Stomach smooth muscle (tissue), 2 donors: ENCODE measurements at regions not wholly inside any gene's neighbourhood (a gene's known extent, or its start where the extent isn't known, plus 50 kb on each side); places are given as distances from the start of the nearest gene placed in this dataset.

ENCODE experiments used
- H3K27ac ChIP-seq: one replicate; pipeline ENCODE4 v1.7.0; 2013; ENCODE audit warnings: mild to moderate bottlenecking, low read length, inconsistent platforms
- H3K27me3 ChIP-seq, 2 donors: one replicate each; pipeline ENCODE4 v1.7.0; 2013; ENCODE audit warnings: low read length in 2 of 2; ENCODE audit not compliant: insufficient read depth in 2 of 2, control insufficient read depth in 1 of 2
- H3K36me3 ChIP-seq, 2 donors: one replicate each; pipeline ENCODE4 v1.7.0; 2013; ENCODE audit warnings: low read length in 2 of 2; ENCODE audit not compliant: control insufficient read depth in 2 of 2, insufficient read depth in 2 of 2
- H3K4me1 ChIP-seq: one replicate; pipeline ENCODE4 v1.7.0; 2013; ENCODE audit warnings: low read length; ENCODE audit not compliant: control insufficient read depth, insufficient read depth
- H3K4me3 ChIP-seq, 2 donors: one replicate each; pipeline ENCODE4 v1.7.0; 2013; ENCODE audit warnings: low read length in 2 of 2
- H3K9ac ChIP-seq, 2 donors: one replicate each; pipeline ENCODE4 v1.7.0; 2013; ENCODE audit warnings: low read length in 2 of 2, mild to moderate bottlenecking in 1 of 2
- H3K9me3 ChIP-seq, 2 donors: one replicate each; pipeline ENCODE4 v1.7.0; 2013; ENCODE audit warnings: low read length in 2 of 2; ENCODE audit not compliant: control insufficient read depth in 2 of 2
- donor health status: healthy.
- donor health status: Pancreatic carcinoma.

DNA sequence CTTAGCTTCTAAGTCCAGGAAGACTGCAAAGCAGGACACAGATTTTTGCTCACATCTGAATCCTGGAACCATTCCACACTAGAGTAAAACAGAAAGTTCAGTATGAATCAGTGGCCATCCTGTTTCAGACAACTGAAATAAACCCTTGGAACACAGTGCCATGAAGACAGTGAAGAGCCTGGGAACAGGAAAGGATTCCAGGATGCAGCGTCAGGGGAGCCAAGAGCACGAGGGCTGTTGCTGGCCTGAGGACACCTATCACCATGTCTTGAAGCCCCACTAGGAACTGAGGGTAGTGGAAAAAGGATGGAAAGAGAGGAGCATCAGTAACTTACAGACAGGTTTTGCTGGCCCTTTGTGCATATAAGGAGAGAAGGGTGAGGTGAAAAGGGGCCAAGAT, 115.3 kb upstream of the FSTL4 start:
- Histone ChIP-seq H3K4me1 (no peaks in the 10 kb centered on the region), H3K9me3 (peaks cover 0 to 3% of the 10 kb centered on the region in 2 donors), H3K36me3 (no peaks in the 10 kb centered on the region), H3K9ac (no peak overlapping the region), H3K27me3 (peaks cover 0 to 2% of the 10 kb centered on the region in 2 donors), H3K27ac (no peak overlapping the region), H3K4me3 (no peak overlapping the region)

DNA sequence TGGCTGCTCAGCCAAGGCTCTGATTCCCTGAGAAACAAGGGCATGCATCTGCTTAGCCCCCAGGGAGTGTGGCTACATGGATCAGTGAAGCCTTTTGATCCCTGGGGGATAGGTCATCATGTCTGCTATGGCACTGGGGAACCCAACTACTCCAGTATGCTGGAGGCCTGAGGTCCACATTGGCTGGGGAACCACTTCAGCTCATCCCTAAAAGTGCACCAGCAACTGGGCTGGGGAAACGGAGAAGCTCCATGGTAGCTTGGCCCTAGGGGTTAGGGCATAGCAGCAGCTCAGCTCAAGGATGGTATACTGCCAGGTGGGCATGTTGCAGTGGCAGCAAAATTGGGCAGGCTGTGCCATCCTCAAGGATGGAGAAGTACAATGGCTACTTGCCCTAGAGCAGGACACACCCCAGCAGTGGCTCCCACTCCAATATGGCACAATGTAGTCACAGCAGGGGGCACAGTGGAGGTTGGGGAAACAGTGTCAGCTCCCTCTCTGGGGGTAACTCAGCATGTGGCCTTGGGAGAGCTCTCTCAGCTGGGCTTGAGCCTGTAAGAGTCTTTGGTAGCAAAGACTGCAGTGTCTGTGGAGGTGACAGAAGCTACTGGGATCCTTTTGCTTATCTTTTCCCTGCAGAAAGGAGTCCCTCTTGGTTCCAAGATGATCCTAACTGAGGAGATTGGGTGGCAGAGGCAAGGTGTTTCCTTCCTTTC, 111.5 kb upstream of the FSTL4 start:
- Histone ChIP-seq H3K27me3 (peaks cover 0 to 2% of the 10 kb centered on the region in 2 donors), H3K36me3 (no peaks in the 10 kb centered on the region), H3K27ac (no peak overlapping the region), H3K4me1 (no peaks in the 10 kb centered on the region), H3K9ac (no peak overlapping the region), H3K4me3 (no peak overlapping the region), H3K9me3 (peaks cover 2 to 3% of the 10 kb centered on the region in 2 donors)

DNA sequence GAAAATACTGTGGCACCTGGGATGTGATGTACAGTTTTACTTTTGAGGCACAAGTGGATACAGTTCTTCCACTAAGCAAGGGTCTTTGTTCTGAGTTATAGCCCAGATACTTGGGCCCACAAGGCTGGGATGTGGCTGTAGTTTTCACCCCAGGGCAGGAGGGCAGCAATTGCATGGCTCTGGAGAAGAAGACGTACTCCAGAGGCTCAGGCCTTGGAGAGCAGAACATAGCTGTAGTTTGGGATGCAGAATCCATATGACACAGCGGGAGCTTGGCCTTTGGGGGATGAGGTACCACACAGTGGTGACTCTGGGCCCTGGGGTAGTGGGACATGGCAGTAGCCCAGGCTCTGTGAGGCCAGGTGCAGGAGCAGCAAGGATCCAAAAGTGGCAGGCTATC, 110.8 kb upstream of the FSTL4 start:
- Histone ChIP-seq H3K4me1 (no peaks in the 10 kb centered on the region), H3K9me3 (peaks cover 2 to 3% of the 10 kb centered on the region in 2 donors), H3K36me3 (no peaks in the 10 kb centered on the region), H3K4me3 (no peak overlapping the region), H3K9ac (no peak overlapping the region), H3K27ac (no peak overlapping the region), H3K27me3 (peaks cover 0 to 2% of the 10 kb centered on the region in 2 donors)

DNA sequence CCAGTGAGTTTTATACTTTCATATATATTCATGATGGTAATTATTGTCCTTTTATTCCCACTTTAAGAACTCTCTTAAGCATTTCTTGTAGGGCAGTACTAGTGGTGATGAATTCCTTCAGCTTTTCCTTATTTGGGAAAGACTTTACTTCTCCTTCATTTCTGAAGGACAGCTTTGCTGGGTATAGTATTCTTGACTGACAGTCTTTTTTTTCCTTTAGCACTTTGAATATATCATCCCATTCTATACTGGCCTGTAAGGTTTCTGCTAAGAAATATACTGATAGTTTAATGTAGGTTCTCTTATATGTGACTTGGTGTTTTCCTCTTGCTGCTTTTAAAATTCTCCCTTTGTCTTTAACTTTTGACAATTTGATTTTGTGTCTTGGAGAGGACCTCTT, 109.0 kb upstream of the FSTL4 start:
- H3K36me3 ChIP-seq: no peaks in the 10 kb centered on the region
- peaks cover 2 to 3% of the 10 kb centered on the region in 2 donors for H3K9me3 ChIP-seq
- no peak overlapping the region for H3K27ac ChIP-seq
- no peak overlapping the region for H3K4me3 ChIP-seq
- no peak overlapping the region for H3K9ac ChIP-seq
- H3K27me3 ChIP-seq: peaks cover 0 to 2% of the 10 kb centered on the region in 2 donors
- H3K4me1 ChIP-seq: no peaks in the 10 kb centered on the region

DNA sequence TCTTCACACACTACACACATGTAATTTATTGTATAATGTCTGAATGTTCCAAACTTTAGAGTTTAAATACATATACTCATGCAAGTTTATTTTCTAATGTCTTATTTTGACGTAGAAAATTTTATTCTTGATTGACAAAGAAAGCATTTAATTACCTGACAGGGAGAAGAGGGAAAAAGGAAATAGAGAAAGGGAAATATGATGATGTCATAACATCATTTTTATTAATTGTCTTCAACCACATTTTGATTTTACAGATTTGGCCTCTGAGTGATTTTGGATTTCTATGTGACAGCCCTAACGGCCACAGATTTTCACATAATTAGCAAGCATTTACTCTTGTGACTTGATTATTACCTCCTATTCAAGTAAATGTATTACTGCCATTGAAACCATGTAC, 106.1 kb upstream of the FSTL4 start:
- no peaks in the 10 kb centered on the region for H3K4me1 ChIP-seq
- no peaks in the 10 kb centered on the region for H3K27me3 ChIP-seq

DNA sequence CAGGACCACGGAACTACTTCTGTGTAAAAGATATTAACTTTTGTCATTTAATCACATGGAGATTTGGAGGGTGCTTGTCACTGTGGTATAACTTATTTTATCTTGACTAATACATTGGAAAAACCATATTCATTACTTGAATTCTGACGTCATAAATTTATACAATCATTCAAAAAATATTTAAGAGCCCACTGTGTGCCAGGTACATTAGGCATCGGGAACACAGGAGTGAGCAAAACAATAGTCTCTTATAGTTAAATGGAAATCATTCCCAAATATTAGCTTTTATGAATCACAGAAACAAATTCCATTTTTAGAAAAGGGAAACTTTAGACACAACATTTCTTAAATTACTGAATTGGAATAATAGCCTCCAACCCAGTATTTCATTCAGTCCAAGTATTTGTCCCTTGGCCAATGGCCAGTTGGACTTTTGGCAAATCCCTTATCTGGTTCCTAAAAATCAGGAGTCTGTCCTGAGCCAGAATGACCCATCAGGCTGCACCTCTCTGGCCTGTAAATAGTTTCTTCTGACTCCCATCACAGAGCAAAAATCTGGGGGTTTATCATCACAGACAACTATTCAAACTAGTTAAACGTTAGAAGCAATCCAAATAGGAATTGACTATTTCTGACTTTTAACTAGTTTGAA, 104.3 kb upstream of the FSTL4 start:
- H3K4me3 ChIP-seq: no peak overlapping the region
- H3K27ac ChIP-seq: no peak overlapping the region
- H3K36me3 ChIP-seq: no peaks in the 10 kb centered on the region
- H3K4me1 ChIP-seq: no peaks in the 10 kb centered on the region
- no peak overlapping the region for H3K9ac ChIP-seq
- no peaks in the 10 kb centered on the region for H3K9me3 ChIP-seq
- H3K27me3 ChIP-seq: peaks cover 0 to 4% of the 10 kb centered on the region in 2 donors

More for the DNA sequence above, 106.1 kb upstream of the FSTL4 start:
- no peak overlapping the region for H3K4me3 ChIP-seq
- H3K27ac ChIP-seq: no peak overlapping the region
- peaks cover 2 to 3% of the 10 kb centered on the region in 2 donors for H3K9me3 ChIP-seq
- H3K9ac ChIP-seq: no peak overlapping the region
- H3K36me3 ChIP-seq: no peaks in the 10 kb centered on the region

DNA sequence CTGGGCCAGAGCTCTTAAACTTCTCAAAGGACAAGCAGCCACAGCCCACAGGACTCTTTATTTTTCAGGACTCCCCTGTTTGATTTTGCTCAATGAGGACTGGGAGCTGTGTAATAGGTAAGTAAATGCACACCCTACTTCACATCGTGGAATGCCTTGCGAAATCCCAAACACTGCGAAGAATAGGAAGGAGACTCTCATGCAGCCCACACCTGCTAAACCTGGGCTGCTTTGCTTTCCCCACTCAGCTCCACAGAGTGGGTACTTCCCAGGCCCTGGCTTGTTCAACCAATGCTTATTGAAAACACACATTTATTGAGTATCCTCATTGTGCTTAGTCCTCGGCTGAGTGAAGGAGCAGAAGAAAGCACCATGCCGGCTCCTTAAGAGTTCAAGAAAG, 103.3 kb upstream of the FSTL4 start:
- no peak overlapping the region for H3K9ac ChIP-seq
- no peak overlapping the region for H3K27ac ChIP-seq
- H3K4me3 ChIP-seq: no peak overlapping the region
- H3K27me3 ChIP-seq: peaks cover 0 to 4% of the 10 kb centered on the region in 2 donors
- no peaks in the 10 kb centered on the region for H3K36me3 ChIP-seq
- H3K4me1 ChIP-seq: no peaks in the 10 kb centered on the region
- H3K9me3 ChIP-seq: no peaks in the 10 kb centered on the region

DNA sequence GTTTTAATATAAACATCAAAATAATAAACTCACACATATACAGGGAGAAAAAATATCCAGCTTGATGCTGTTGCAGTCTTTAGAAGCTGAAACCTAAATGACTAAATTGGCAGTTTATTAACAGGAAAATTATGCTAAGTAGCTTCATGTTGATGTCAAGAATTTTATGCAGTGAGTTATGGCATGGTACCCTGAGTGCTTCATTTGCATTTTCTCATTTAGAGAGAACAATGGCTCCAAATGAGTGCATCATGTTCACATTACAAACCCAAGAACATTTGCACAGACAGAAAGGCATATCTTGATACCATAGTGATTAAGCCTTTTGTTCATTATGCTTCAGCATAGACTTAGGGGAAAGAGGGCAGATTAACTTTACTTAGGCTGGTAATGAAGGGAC, 102.9 kb upstream of the FSTL4 start:
- no peaks in the 10 kb centered on the region for H3K9me3 ChIP-seq
- no peaks in the 10 kb centered on the region for H3K36me3 ChIP-seq
- peaks cover 0 to 4% of the 10 kb centered on the region in 2 donors for H3K27me3 ChIP-seq
- H3K4me1 ChIP-seq: no peaks in the 10 kb centered on the region
- H3K27ac ChIP-seq: no peak overlapping the region
- no peak overlapping the region for H3K9ac ChIP-seq
- no peak overlapping the region for H3K4me3 ChIP-seq

DNA sequence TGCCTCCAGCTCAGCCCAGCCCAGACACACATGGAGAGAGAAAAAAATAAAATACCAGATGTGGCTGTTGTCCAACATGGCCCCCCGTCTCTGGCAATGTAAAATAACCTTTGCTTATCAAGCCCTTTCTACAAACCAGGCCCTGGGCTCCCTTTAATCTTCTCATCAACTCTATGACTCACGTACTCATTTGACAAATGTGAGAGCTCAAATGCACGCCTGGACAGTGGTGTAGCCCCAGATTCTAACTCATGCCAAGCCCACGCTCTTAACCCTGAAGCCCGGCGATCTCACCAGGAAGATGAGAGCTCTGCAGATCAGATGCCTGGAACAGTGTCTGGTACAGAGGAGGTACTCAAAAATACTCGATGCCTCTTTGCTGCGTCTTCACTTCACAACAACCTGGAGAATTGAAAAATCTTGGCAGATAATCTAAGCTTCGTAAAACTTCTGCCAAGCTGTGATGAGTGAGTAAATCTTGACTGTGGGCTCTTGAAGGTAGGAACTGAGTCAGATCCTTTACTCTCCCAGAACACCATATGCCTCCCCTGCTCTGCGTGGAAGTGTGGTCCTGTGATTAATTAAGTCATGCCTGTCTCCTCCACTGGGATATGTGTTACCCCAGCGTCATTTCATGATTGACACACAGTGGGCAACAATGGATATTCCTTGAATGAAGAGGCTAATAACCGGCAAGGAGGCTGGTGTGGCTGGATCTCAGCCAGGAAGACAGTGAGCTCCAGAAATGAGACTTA, 102.0 kb upstream of the FSTL4 start:
- no peak overlapping the region for H3K9ac ChIP-seq
- peaks cover 0 to 4% of the 10 kb centered on the region in 2 donors for H3K27me3 ChIP-seq
- H3K27ac ChIP-seq: no peak overlapping the region
- no peaks in the 10 kb centered on the region for H3K36me3 ChIP-seq
- H3K4me1 ChIP-seq: peaks cover 8% of the 10 kb centered on the region
- no peaks in the 10 kb centered on the region for H3K9me3 ChIP-seq
- H3K4me3 ChIP-seq: no peak overlapping the region

DNA sequence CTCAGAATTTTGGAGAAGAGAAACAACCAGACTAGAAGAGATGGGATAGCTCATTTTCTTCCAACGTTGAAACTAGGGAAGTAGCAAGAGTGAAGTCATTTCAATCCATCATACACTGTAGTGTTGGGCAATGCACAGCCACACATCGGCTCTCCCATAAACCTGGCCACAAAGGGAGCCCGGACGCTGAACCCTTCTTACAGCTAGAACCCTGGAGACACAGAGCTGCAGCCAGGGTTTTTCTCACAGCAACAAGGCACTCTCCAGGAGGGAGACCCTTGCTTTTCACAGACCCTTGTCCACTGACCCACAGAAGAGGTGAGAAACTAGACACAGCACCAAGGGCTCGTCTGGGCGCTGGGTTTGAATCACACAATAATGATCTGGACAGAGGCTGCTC, 101.4 kb upstream of the FSTL4 start:
- H3K27ac ChIP-seq: no peak overlapping the region
- peaks cover 0 to 4% of the 10 kb centered on the region in 2 donors for H3K27me3 ChIP-seq
- H3K9me3 ChIP-seq: no peaks in the 10 kb centered on the region
- no peak overlapping the region for H3K4me3 ChIP-seq
- H3K36me3 ChIP-seq: no peaks in the 10 kb centered on the region
- H3K4me1 ChIP-seq: peaks cover 11% of the 10 kb centered on the region
- H3K9ac ChIP-seq: no peak overlapping the region
